Activated naive CD8-positive, alpha-beta T cell treated with anti-CD3 and anti-CD28 coated beads, Interleukin-2, amount 10 ng/mL, durations not matched to agents 7 days and 5 days (primary cell): ENCODE measurements at regions not wholly inside any gene's neighbourhood (a gene's known extent, or its start where the extent isn't known, plus 50 kb on each side); places are given as distances from the start of the nearest gene placed in this dataset.

Experiments used
- ATAC-seq: fragments of 150-1000 bp; cut with Tn5 transposase; one replicate; pipeline ENCODE4 v1.10.0; 2021; ENCODE audit warnings: low read depth, moderate library complexity
- POLR2A ChIA-PET: fragments of 350-600 bp; sonication (Branson Sonifier 250); formaldehyde crosslinking; loops from one replicate; lab custom pipeline; 2021; ENCODE audit warnings: antibody characterized with exemption; lab: Charles Lee
- DNase-seq: peaks from one replicate; pipeline ENCODE4 v3.0.0; 2021
- H3K27ac Mint-ChIP-seq: one replicate; pipeline ENCODE4 v1.8.0; 2022; ENCODE audit warnings: mild to moderate bottlenecking, mixed read lengths
- H3K27me3 Mint-ChIP-seq: one replicate; pipeline ENCODE4 v1.8.0; 2022; ENCODE audit warnings: mild to moderate bottlenecking, moderate library complexity, mixed read lengths
- H3K36me3 Mint-ChIP-seq: one replicate; pipeline ENCODE4 v1.8.0; 2021; ENCODE audit warnings: mild to moderate bottlenecking, mixed read lengths
- H3K4me1 Mint-ChIP-seq: one replicate; pipeline ENCODE4 v1.8.0; 2021; ENCODE audit warnings: mixed read lengths
- H3K4me3 Mint-ChIP-seq: one replicate; pipeline ENCODE4 v1.8.0; 2022; ENCODE audit warnings: mild to moderate bottlenecking, moderate library complexity, mixed read lengths
- H3K9me3 Mint-ChIP-seq: one replicate; pipeline ENCODE4 v1.8.0; 2021; ENCODE audit warnings: mixed read lengths

GRCh38 chr6:25168637-25169036 lies 110.5 kb upstream of the CARMIL1 start:
- ATAC-seq (no peak), DNase-seq (no peak)
- Mint-ChIP-seq H3K36me3 (peaks cover 6% of the 10 kb centered on the region), H3K4me1 (peaks cover 27% of the 10 kb centered on the region), H3K27me3 (no peaks in the 10 kb centered on the region), H3K27ac (no peak overlapping the region), H3K4me3 (no peak overlapping the region), H3K9me3 (peaks cover 6% of the 10 kb centered on the region)
- POLR2A ChIA-PET: no interaction called here

DNA sequence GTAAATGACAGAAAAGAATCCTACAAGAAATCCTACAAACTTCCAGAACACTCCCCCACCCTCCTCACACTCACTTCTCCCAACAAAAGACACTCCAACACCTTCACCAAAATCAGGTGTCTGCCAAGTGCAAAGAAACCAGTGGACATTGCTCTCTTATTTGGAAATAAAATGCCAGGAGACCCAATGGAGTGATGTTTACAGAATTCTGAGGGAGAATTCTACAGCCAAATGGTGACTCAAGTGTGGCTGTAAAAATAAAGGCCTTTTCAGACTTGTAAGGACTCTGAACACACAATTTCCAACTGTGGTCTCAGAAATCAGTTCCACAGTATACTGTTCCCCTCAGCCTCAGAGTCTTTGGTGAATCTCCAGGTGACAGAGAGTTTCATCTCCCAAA lies 109.6 kb upstream of the CARMIL1 start:
- DNase-seq: no peak
- peaks cover 32% of the 10 kb centered on the region for H3K4me1 Mint-ChIP-seq
- H3K27me3 Mint-ChIP-seq: no peaks in the 10 kb centered on the region
- H3K36me3 Mint-ChIP-seq: peaks cover 6% of the 10 kb centered on the region
- peaks cover 4% of the 10 kb centered on the region for H3K9me3 Mint-ChIP-seq
- H3K4me3 Mint-ChIP-seq: no peak overlapping the region
- H3K27ac Mint-ChIP-seq: no peak overlapping the region
- ATAC-seq: no peak
- POLR2A ChIA-PET: no interaction called here

DNA sequence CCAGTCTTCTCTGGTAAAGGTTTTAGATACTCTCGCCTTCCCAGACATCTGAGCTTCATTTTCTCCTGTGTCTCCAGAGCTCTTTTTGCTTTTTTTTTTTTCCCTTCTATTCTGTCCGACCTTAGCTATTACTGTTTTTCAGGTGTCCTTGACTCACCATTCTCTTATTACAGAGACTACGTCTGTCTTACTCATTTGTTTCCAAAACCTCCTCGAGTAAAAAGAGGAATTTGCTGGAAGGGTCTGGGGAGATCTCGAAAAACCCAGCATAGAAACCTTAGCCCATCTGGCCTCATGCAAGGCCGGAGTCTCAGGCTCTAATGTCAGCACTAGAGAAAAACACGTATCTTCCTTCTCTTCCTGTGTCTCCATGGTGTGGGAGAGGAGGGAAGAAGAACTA lies 109.2 kb upstream of the CARMIL1 start:
- ATAC-seq: no peak
- Mint-ChIP-seq H3K27ac (no peak overlapping the region), H3K4me3 (no peak overlapping the region), H3K27me3 (no peaks in the 10 kb centered on the region), H3K4me1 (peaks cover 35% of the 10 kb centered on the region), H3K9me3 (peaks cover 4% of the 10 kb centered on the region), H3K36me3 (peaks cover 6% of the 10 kb centered on the region)
- DNase-seq: no peak
- POLR2A ChIA-PET: no interaction called here

- POLR2A ChIA-PET: no interaction called here
- ATAC-seq (no peak), DNase-seq (no peak)
- Mint-ChIP-seq H3K4me1 (peaks cover 35% of the 10 kb centered on the region), H3K9me3 (peaks cover 4% of the 10 kb centered on the region), H3K4me3 (no peak overlapping the region), H3K36me3 (peaks cover 6% of the 10 kb centered on the region), H3K27ac (no peak overlapping the region), H3K27me3 (no peaks in the 10 kb centered on the region)
Measured at GRCh38 chr6:25170640-25171039, 108.5 kb upstream of the CARMIL1 start.

DNA sequence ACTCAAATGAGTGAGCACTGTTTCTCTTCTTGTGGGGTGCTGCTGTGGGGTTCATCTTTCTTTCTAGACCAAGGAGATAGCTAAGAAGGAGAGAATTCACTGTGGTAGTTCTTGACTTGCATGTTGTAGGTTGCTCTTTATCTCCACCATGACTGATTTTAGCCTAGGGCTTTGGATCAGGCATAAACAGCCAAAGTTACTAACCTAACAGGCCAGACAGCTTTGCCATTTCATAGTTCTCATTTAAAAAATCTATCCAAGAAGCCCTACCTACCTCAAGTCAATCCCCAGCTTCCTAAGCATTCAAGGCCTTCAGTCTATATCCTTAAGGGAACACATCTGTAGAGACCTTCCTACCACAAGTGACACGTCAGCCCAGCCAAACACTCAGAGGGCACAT lies 107.9 kb upstream of the CARMIL1 start:
- peaks cover 4% of the 10 kb centered on the region for H3K36me3 Mint-ChIP-seq
- no peak overlapping the region for H3K4me3 Mint-ChIP-seq
- no peak overlapping the region for H3K27ac Mint-ChIP-seq
- peaks cover 4% of the 10 kb centered on the region for H3K9me3 Mint-ChIP-seq
- DNase-seq (no peak), ATAC-seq (no peak)
- POLR2A ChIA-PET: no interaction called here
- H3K27me3 Mint-ChIP-seq: no peaks in the 10 kb centered on the region
- H3K4me1 Mint-ChIP-seq: peaks cover 40% of the 10 kb centered on the region

DNA sequence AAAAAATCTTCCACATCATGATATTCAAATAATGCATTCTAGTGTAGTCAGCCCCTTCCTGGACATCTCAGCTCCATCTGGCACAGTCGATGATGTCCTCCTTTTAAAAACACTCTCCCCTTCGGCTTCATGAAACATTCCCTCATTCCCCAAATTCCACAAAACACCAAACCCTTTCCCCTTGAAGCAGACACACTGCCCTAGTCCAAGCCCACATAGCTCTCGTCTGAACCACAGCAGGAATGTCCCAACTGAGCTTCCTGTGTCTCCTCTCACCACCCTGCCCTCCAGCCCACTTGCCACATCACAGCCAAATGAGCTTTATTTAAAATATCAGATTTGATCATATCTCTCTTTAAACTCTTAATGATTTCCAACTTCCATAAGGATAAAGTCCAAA lies 106.4 kb upstream of the CARMIL1 start:
- DNase-seq (no peak), ATAC-seq (no peak)
- Mint-ChIP-seq H3K9me3 (peaks cover 4% of the 10 kb centered on the region), H3K4me3 (no peak overlapping the region), H3K4me1 (peaks cover 33% of the 10 kb centered on the region), H3K27ac (no peak overlapping the region), H3K36me3 (peaks cover 4% of the 10 kb centered on the region), H3K27me3 (no peaks in the 10 kb centered on the region)
- POLR2A ChIA-PET: no interaction called here

DNA sequence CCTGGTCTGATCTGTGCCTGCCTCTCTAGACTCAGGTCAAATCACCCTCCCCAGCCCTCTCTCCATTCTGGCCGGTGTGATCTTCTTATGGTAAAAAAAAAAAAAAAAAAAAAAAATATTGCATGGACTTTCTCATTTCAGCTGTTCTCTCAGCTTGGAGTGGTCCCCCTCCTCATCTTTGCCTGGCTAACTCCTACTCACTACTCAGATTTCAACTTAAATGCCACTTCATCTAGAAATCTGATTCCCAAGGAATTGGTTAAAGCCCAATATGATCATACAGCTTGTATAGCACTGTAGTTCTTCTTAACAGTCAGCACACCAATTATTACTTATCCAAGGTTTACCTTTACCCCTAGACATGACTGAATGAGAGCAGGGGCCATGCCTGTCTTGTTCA lies 105.9 kb upstream of the CARMIL1 start:
- DNase-seq (no peak), ATAC-seq (no peak)
- no peak overlapping the region for H3K4me3 Mint-ChIP-seq
- POLR2A ChIA-PET: interaction anchor here (0.7 kb wide), 1 partner anchor 15 kb away, joined by 9 read pairs; no protein-coding TSS in a partner anchor
- no peak overlapping the region for H3K27ac Mint-ChIP-seq
- H3K36me3 Mint-ChIP-seq: peaks cover 4% of the 10 kb centered on the region
- peaks cover 31% of the 10 kb centered on the region for H3K4me1 Mint-ChIP-seq
- H3K27me3 Mint-ChIP-seq: no peaks in the 10 kb centered on the region
- H3K9me3 Mint-ChIP-seq: peaks cover 4% of the 10 kb centered on the region

DNA sequence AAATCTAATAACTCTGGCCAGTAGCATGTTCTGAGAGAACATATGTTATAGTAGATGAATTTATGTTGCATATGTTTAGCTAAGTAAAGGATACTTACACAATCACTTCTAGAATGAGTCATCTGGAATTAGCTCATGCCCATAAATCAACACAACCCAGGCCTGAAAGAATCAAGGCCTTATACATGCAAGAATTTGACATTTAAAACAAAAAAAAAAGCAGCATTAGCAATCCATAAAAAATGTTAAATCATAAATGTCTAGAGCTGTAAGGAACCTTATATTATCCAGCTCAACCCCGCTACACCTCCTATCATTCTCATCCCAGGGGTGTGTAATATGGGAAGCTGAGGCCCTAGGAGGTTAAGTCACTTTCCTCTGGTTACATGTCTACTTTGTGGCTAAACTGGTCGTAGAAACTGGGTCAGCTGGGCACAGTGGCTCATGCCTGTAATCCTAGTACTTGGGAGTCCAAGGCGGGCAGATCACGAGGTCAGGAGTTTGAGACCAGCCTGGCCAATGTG lies 105.2 kb upstream of the CARMIL1 start:
- Mint-ChIP-seq H3K27ac (no peak overlapping the region), H3K4me1 (peaks cover 35% of the 10 kb centered on the region), H3K36me3 (peaks cover 4% of the 10 kb centered on the region), H3K27me3 (no peaks in the 10 kb centered on the region), H3K9me3 (peaks cover 4% of the 10 kb centered on the region), H3K4me3 (no peak overlapping the region)
- ATAC-seq (no peak), DNase-seq (no peak)
- POLR2A ChIA-PET: no interaction called here

DNA sequence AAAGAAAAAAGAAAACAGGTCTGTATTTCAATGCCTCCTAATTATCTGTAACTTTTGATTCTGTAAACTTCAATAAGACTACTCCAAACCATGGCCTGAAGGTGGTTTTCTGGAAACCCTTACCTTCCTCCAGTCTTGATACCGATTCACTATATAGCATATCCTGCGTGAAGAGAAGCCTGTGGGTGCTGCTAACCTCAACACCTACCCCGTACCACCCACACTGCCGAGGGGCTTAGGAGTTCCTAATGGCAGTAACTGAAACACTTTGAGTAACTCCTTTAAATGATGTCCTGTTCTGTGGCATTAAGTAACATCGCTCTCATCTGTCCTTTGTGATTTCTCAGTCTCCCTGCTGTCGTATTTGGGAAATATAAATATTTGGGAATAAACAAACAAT lies 104.5 kb upstream of the CARMIL1 start:
- Mint-ChIP-seq H3K9me3 (peaks cover 4% of the 10 kb centered on the region), H3K4me3 (no peak overlapping the region), H3K27me3 (no peaks in the 10 kb centered on the region), H3K4me1 (peaks cover 35% of the 10 kb centered on the region), H3K27ac (no peak overlapping the region), H3K36me3 (peaks cover 4% of the 10 kb centered on the region)
- DNase-seq (no peak), ATAC-seq (peak; percentile 33)
- POLR2A ChIA-PET: interaction anchor here (1.0 kb wide), 1 partner anchor 37 kb away, joined by 3 read pairs; no protein-coding TSS in a partner anchor

DNA sequence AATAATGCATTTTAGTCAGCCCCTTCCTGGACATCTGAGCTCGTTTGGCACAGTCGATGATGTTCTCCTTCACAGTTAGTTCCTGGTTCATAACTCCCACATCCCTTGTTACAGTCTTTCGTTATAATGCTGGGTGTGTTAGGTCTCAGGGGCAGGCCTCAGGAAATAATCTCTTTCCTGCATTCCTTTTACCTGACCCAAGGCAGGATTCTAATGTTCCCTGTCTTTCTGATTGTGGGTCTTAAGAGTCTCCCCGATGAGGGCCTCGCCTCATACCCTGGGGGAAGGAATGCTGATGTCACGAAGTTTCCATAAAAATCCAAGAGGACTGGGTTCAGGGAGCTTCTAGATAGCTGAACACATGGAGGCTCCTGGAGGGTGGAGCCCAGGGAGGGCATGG lies 104.0 kb upstream of the CARMIL1 start:
- Mint-ChIP-seq H3K4me3 (no peak overlapping the region), H3K9me3 (peaks cover 4% of the 10 kb centered on the region), H3K27ac (no peak overlapping the region), H3K27me3 (no peaks in the 10 kb centered on the region), H3K4me1 (peaks cover 34% of the 10 kb centered on the region), H3K36me3 (peaks cover 4% of the 10 kb centered on the region)
- DNase-seq (no peak), ATAC-seq (no peak)
- POLR2A ChIA-PET: interaction anchor here (1.0 kb wide), 1 partner anchor 37 kb away, joined by 3 read pairs; no protein-coding TSS in a partner anchor

DNA sequence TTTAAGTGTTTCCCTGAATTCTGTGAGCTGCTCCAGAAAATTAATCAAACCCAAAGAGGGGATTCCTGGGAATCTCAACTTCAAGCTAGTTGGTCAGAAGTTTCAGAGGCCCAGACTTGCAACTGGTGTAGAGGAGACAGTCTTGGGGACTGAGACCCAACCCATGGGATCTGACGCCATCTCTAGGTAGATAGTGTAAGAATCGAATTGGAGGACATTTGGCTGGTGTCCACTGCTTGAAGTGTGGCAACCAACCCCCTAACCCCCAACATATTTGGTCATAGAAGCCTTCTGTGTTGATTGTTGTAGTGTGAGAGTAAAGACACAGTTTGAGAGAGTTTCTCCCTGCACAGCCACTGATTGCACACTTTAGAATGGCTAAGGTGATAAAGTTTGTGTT lies 103.5 kb upstream of the CARMIL1 start:
- no peak for ATAC-seq
- POLR2A ChIA-PET: interaction anchor here (1.0 kb wide), 1 partner anchor 38 kb away, joined by 3 read pairs; no protein-coding TSS in a partner anchor
- no peak overlapping the region for H3K27ac Mint-ChIP-seq
- H3K9me3 Mint-ChIP-seq: peaks cover 4% of the 10 kb centered on the region
- no peak for DNase-seq
- no peak overlapping the region for H3K4me3 Mint-ChIP-seq
- peaks cover 2% of the 10 kb centered on the region for H3K36me3 Mint-ChIP-seq
- H3K27me3 Mint-ChIP-seq: no peaks in the 10 kb centered on the region
- peaks cover 32% of the 10 kb centered on the region for H3K4me1 Mint-ChIP-seq

- ATAC-seq (no peak), DNase-seq (no peak)
- peaks cover 4% of the 10 kb centered on the region for H3K36me3 Mint-ChIP-seq
- POLR2A ChIA-PET: interaction anchor here (0.6 kb wide), 1 partner anchor 818 kb away, joined by 3 read pairs; no protein-coding TSS in a partner anchor
- H3K27ac Mint-ChIP-seq: no peak overlapping the region
- H3K27me3 Mint-ChIP-seq: no peaks in the 10 kb centered on the region
- peaks cover 27% of the 10 kb centered on the region for H3K4me1 Mint-ChIP-seq
- no peak overlapping the region for H3K4me3 Mint-ChIP-seq
- H3K9me3 Mint-ChIP-seq: peaks cover 4% of the 10 kb centered on the region
Measured at GRCh38 chr6:25176466-25176865, 102.7 kb upstream of the CARMIL1 start.

DNA sequence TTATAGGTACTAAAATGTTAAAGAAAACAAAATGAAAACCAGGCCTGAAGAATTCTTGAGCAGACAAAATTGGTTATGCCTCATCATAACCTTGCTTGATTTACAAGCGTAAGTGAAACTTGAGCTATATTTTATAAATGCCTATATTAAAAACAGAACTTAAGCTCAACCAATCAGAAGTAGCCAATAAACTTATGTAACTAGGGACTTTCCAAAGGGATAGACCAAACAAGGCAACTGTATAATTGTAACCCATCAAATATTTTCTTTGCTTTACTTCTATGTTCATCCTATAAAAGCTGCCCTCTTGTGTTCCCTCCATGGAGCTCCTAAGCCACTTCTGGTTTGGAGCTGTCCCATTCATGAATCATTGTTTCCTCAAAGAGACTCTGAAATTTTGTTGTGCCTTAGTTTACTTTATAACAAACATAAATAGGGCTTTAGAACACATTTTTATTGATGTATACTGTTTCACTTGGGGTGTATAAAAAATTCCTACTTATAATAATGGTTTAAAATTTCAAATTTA lies 101.6 kb upstream of the CARMIL1 start:
- ATAC-seq (no peak), DNase-seq (no peak)
- Mint-ChIP-seq H3K27ac (no peak overlapping the region), H3K4me1 (peaks cover 29% of the 10 kb centered on the region), H3K36me3 (peaks cover 5% of the 10 kb centered on the region), H3K9me3 (peaks cover 4% of the 10 kb centered on the region), H3K4me3 (no peak overlapping the region), H3K27me3 (peaks cover under 1% of the 10 kb centered on the region)
- POLR2A ChIA-PET: interaction anchor here (0.8 kb wide), 1 partner anchor 9 kb away, joined by 3 read pairs; no protein-coding TSS in a partner anchor

DNA sequence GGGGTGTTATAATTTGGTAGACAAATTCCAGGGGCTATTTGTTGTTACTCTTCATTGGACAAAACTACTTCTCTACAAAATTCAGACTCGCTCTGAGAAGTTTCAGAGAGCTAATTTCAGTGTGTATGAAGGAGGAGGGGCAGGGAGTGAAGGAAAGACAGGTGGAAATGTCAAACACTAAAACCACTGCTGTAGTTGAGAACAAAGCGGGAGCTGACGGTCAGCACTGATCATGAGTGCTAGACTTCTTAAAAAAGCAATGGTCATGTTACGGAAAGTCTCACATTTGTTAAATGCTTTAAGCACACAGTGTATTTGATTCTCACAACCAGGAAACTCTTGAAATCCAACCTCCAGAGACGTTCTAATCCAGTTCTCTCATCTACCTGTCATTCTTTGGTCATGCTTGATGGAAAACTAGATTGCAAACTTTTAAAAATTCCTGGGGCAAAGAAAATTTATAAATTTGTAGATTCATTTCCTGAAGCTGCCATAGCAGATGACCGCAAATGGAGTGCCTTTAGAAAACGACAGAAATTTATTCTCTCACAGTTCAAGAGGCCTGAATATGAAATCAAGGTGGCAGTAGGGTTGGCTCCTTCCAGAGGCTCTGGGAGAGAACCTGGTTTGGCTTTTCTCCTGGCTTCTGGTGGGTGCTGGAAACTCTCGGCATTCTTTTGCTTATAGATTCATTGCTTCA lies 100.7 kb upstream of the CARMIL1 start:
- Mint-ChIP-seq H3K9me3 (no peaks in the 10 kb centered on the region), H3K4me3 (no peak overlapping the region), H3K36me3 (peaks cover 4% of the 10 kb centered on the region), H3K27ac (no peak overlapping the region), H3K27me3 (peaks cover 4% of the 10 kb centered on the region), H3K4me1 (peaks cover 24% of the 10 kb centered on the region)
- POLR2A ChIA-PET: interaction anchor here (0.8 kb wide), 1 partner anchor 8 kb away, joined by 3 read pairs; no protein-coding TSS in a partner anchor
- DNase-seq: no peak
- ATAC-seq: no peak
